Mucosa of rectum (tissue), 2 donors: ENCODE measurements at regions not wholly inside any gene's neighbourhood (a gene's known extent, or its start where the extent isn't known, plus 50 kb on each side); places are given as distances from the start of the nearest gene placed in this dataset.

Experiments used
- H3K27ac ChIP-seq, 2 donors: one replicate each; pipeline ENCODE4 v1.7.0; 2013; ENCODE audit warnings: inconsistent platforms in 2 of 2, low read depth in 2 of 2, low read length in 2 of 2
- H3K27me3 ChIP-seq, 2 donors: one replicate each; pipeline ENCODE4 v1.7.0; 2013; ENCODE audit warnings: low read length in 2 of 2; ENCODE audit not compliant: control insufficient read depth in 2 of 2, insufficient read depth in 2 of 2
- H3K36me3 ChIP-seq, 2 donors: one replicate each; pipeline ENCODE4 v1.7.0; 2013; ENCODE audit warnings: low read length in 2 of 2; ENCODE audit not compliant: control insufficient read depth in 2 of 2, insufficient read depth in 2 of 2
- H3K4me1 ChIP-seq, 2 donors: one replicate each; pipeline ENCODE4 v1.7.0; 2013; ENCODE audit warnings: low read length in 2 of 2, mild to moderate bottlenecking in 1 of 2; ENCODE audit not compliant: control insufficient read depth in 2 of 2, insufficient read depth in 2 of 2
- H3K4me3 ChIP-seq, 2 donors: one replicate each; pipeline ENCODE4 v1.7.0; 2013; ENCODE audit warnings: low read length in 2 of 2
- H3K9ac ChIP-seq, 2 donors: one replicate each; pipeline ENCODE4 v1.7.0; 2013; ENCODE audit warnings: low read length in 2 of 2, low read depth in 1 of 2, mild to moderate bottlenecking in 1 of 2
- H3K9me3 ChIP-seq, 2 donors: one replicate each; pipeline ENCODE4 v1.7.0; 2013; ENCODE audit warnings: low read length in 2 of 2; ENCODE audit not compliant: control insufficient read depth in 2 of 2
- donor health status: healthy.
- donor health status: Normal muscosa, but diverticular disease.

- H3K27ac ChIP-seq: no peak overlapping the region
- no peaks in the 10 kb centered on the region for H3K36me3 ChIP-seq
- H3K9ac ChIP-seq: no peak overlapping the region
- H3K4me3 ChIP-seq: no peak overlapping the region
- no peaks in the 10 kb centered on the region for H3K4me1 ChIP-seq
- no peaks in the 10 kb centered on the region for H3K27me3 ChIP-seq
- H3K9me3 ChIP-seq: no peaks in the 10 kb centered on the region
These were observed 103.2 kb upstream of the ALDH1B1 start for GRCh38 chr9:38289236-38289865.

- no peak overlapping the region for H3K9ac ChIP-seq
- H3K4me1 ChIP-seq: no peaks in the 10 kb centered on the region
- no peaks in the 10 kb centered on the region for H3K27me3 ChIP-seq
- H3K36me3 ChIP-seq: no peaks in the 10 kb centered on the region
- H3K4me3 ChIP-seq: no peak overlapping the region
- no peak overlapping the region for H3K27ac ChIP-seq
- no peaks in the 10 kb centered on the region for H3K9me3 ChIP-seq
These were observed 104.0 kb upstream of the ALDH1B1 start for GRCh38 chr9:38288502-38288901.

- Histone ChIP-seq H3K36me3 (no peaks in the 10 kb centered on the region), H3K9ac (no peak overlapping the region), H3K4me1 (no peaks in the 10 kb centered on the region), H3K27ac (no peak overlapping the region), H3K9me3 (no peaks in the 10 kb centered on the region), H3K27me3 (no peaks in the 10 kb centered on the region), H3K4me3 (no peak overlapping the region)
These were observed 105.0 kb upstream of the ALDH1B1 start for GRCh38 chr9:38287420-38287985.

- no peaks in the 10 kb centered on the region for H3K27me3 ChIP-seq
- no peaks in the 10 kb centered on the region for H3K36me3 ChIP-seq
- H3K4me1 ChIP-seq: no peaks in the 10 kb centered on the region
- no peak overlapping the region for H3K4me3 ChIP-seq
- no peaks in the 10 kb centered on the region for H3K9me3 ChIP-seq
- no peak overlapping the region for H3K9ac ChIP-seq
- H3K27ac ChIP-seq: no peak overlapping the region
These were observed 105.7 kb upstream of the ALDH1B1 start for GRCh38 chr9:38286766-38287165.

- Histone ChIP-seq H3K4me1 (no peaks in the 10 kb centered on the region), H3K27ac (no peak overlapping the region), H3K9me3 (no peaks in the 10 kb centered on the region), H3K4me3 (no peak overlapping the region), H3K9ac (no peak overlapping the region), H3K36me3 (no peaks in the 10 kb centered on the region), H3K27me3 (no peaks in the 10 kb centered on the region)
These were observed 106.1 kb upstream of the ALDH1B1 start for GRCh38 chr9:38286357-38286756.

GRCh38 chr9:38285236-38285635 is 107.3 kb upstream of the ALDH1B1 start:
- H3K36me3 ChIP-seq: no peaks in the 10 kb centered on the region
- H3K9me3 ChIP-seq: no peaks in the 10 kb centered on the region
- no peak overlapping the region for H3K4me3 ChIP-seq
- no peaks in the 10 kb centered on the region for H3K27me3 ChIP-seq
- H3K9ac ChIP-seq: no peak overlapping the region
- H3K4me1 ChIP-seq: no peaks in the 10 kb centered on the region
- H3K27ac ChIP-seq: no peak overlapping the region

- no peak overlapping the region for H3K9ac ChIP-seq
- no peaks in the 10 kb centered on the region for H3K9me3 ChIP-seq
- no peak overlapping the region for H3K27ac ChIP-seq
- no peak overlapping the region for H3K4me3 ChIP-seq
- H3K4me1 ChIP-seq: no peaks in the 10 kb centered on the region
- no peaks in the 10 kb centered on the region for H3K36me3 ChIP-seq
- no peaks in the 10 kb centered on the region for H3K27me3 ChIP-seq
These were observed 107.9 kb upstream of the ALDH1B1 start for GRCh38 chr9:38284588-38285051.

GRCh38 chr9:38284039-38284575 is 108.4 kb upstream of the ALDH1B1 start:
- Histone ChIP-seq H3K9ac (no peak overlapping the region), H3K9me3 (no peaks in the 10 kb centered on the region), H3K27ac (no peak overlapping the region), H3K27me3 (no peaks in the 10 kb centered on the region), H3K36me3 (no peaks in the 10 kb centered on the region), H3K4me1 (no peaks in the 10 kb centered on the region), H3K4me3 (no peak overlapping the region)

- H3K9me3 ChIP-seq: no peaks in the 10 kb centered on the region
- no peaks in the 10 kb centered on the region for H3K36me3 ChIP-seq
These were observed 109.7 kb upstream of the ALDH1B1 start for GRCh38 chr9:38282756-38283155.

GRCh38 chr9:38281917-38282316 is 110.6 kb upstream of the ALDH1B1 start:
- H3K4me1 ChIP-seq: peaks cover 3 to 6% of the 10 kb centered on the region in 2 donors
- H3K4me3 ChIP-seq: no peak overlapping the region
- H3K27ac ChIP-seq: no peak overlapping the region
- H3K9ac ChIP-seq: no peak overlapping the region
- H3K27me3 ChIP-seq: no peaks in the 10 kb centered on the region
- no peaks in the 10 kb centered on the region for H3K36me3 ChIP-seq
- no peaks in the 10 kb centered on the region for H3K9me3 ChIP-seq

More at GRCh38 chr9:38282756-38283155, 109.7 kb upstream of the ALDH1B1 start:
- Histone ChIP-seq H3K4me3 (no peak overlapping the region), H3K4me1 (peaks cover 3 to 6% of the 10 kb centered on the region in 2 donors), H3K27ac (no peak overlapping the region), H3K27me3 (no peaks in the 10 kb centered on the region), H3K9ac (no peak overlapping the region)
